G401 (cell line): ENCODE measurements at regions not wholly inside any gene's neighbourhood (a gene's known extent, or its start where the extent isn't known, plus 50 kb on each side); places are given as distances from the start of the nearest gene placed in this dataset.

Experiments
- DNase-seq: peaks from one replicate; pipeline ENCODE4 v3.0.0-alpha.2; 2015; ENCODE audit warnings: low spot score
- in situ Hi-C: cut with HindIII; loops from 2 replicates; pipeline ENCODE4 v1.10.0; 2016; ENCODE audit warnings: low sequenced_read_pairs, mixed read lengths

DNA sequence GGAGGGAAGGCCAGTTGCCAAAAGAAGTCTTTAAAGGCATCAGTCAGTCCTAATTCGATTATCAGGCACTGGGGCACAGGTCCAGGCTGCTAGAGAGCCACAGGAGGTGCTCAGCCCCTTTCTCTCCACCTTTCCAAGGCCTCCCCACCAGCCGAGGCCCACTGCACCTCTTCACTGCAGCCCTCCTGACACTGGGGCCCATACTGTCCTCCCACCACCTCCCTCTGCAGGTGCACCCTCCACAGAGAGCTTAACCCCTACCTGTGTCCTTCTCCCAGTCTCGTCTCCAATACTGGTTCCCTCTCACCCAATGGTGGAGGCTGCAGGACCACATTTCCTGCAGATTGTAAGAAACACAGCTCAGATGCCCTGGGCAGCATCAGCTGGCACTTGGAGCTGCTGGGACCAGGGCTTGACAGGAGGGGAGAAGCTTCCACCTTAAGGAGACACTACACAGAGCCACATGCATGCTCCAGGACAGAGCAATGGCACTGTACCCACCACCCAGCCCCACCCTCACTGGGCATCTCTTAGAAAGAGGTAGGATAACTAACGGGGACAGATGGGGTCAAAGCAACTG lies 81.6 kb upstream of the PRR20G start:
- in situ Hi-C loops, result no loop called here
- DNase-seq, result no peak

DNA sequence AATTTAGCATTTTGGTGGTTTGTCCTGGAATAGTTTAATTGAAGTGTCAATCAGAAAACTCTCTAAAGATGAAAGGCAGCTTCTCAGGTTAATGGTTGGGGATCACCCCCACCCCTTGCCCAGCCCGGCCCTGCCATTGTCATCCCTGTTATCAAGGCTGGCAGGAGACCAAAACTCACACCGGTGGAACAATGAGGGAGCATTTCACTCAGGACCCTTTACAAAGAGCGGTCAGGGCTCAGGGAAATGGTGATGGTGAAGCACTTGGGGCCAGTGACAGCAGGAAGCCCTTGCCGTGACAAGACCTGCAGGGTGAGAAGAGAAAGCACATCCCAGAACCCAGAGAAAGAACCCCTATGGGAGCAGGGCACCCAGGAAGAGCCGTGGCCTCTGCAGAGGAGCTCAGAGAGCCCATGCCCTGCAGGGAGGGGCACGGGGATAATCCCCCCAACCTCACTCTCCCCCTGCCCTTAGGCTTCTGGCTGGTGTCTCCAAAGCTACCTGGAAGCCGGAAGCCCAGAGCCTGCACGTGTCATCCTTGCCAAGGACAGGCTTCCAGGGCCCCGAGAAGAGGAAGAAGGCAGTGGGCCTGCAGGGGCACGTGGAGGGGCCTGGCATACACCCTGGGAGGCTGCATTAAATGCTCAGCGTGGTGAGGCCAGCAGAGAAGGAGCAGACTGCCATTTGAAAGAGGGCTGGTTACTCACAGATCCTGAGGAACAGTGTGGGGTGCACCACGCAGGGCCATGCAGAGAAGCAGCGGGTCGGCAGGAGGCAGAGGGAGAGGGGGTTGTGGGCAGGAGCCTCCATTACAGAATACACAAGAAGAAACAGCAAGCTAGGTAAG lies 80.6 kb upstream of the PRR20G start:
- in situ Hi-C loops, result no loop called here
- DNase-seq, result no peak

DNA sequence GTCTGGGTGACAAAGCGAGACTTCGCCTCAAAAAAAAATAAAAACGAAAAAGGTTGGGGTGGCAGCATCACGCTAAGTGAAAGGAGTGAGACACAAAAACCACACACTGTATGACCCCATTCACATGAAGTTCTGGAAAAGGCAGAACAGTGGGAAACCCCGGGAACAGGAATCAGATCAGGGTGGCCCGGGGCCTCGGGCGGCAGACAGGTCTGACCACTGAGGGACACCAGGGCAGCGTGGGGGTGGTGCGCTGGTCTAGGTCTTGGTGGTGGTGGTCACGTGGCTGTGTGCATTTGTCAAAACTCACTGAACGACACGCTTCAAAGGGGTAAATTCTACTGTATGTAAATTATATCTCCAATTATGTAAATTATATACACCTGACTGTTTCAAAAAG lies 79.7 kb upstream of the PRR20G start:
- DNase-seq, result no peak
- in situ Hi-C loops, result no loop called here

DNA sequence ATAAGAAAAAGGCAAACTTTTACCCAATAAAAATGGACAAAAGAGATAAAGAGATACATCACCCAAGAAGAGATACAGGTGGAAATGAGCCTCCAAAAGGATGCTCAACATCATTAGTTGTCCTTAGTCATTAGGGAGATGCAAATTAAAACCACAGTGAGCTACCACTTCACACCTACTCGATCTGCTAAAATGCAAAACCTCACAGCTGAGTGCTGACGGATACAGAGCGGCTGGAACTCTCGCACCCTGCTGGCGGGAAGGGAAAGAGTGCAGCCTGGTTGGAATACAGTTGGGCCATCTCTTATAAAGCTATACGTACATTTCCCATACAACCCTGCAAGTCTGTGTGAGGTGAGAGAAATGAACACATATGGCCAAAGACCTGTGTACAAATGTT lies 78.5 kb upstream of the PRR20G start:
- in situ Hi-C loops, result no loop called here
- DNase-seq, result no peak

DNA sequence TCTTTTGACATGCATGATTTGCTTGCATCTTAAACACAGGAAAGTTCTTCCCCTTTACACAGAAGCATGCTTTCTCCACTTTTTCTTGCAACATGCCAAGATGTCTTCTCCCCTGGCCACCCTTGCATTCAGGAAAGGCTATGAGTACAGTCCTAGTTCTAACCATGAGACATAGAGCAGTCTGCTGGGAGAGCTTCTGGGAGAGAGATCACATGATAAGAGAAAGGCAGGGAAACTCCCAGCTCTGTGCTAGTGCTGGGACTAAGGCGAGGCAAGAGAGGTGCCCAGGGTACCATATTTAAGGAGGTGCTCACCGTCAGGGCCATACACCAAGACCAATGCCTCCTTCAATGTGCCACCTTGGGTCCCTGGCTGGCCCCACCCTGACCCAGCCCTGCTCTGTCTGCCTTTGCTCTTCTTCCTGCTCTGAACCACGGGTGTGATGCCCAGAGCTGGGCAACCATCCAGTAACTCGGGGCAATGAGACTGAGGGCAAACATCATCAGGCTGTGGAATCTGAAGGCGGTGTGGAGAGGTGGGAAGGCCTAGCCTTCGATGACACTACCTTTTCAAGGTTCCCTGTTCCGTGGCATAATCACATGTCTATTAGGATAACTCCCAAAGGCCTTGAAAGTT lies 77.4 kb upstream of the PRR20G start:
- no peak for DNase-seq
- in situ Hi-C loops, result no loop called here

DNA sequence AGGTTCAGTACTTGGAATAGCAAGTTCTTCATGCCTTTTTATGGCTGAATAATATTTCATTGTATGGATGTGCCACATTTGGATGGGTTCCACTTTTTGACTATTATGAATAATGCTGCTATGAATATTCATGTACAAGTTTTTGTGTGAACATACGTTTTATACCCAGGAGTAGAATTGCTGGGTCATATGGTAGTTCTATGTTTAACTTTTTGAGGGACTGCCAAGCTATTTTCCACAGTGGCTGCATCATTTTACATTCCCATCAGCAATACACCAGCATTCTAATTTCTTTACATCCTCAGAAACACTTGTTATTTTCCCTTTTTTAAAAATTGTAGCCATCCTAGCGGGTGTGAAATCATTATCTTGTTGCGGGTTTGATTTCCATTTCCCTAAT lies 76.0 kb upstream of the PRR20G start:
- in situ Hi-C loops, result no loop called here
- DNase-seq, result no peak

DNA sequence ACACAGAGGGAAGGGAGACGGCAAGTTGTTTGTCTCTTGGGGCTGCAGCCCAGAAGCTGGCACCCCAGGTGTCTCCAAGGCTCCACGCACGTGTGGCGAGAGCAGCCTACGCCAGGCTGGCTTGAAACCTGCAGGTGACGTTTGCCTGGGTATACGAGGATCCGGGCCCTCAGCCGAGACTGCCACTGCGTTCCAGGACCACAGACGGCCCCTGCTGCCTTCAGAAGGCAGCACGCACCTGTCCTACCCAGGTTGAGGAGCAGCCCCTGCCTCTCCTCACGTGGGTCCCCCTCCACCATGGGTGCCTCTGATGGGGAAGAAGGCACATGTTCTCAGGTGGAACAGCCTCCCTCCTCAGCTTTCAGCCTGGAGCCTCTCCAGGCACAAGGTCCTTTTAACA lies 75.3 kb upstream of the PRR20G start:
- no peak for DNase-seq
- in situ Hi-C loops, result no loop called here

DNA sequence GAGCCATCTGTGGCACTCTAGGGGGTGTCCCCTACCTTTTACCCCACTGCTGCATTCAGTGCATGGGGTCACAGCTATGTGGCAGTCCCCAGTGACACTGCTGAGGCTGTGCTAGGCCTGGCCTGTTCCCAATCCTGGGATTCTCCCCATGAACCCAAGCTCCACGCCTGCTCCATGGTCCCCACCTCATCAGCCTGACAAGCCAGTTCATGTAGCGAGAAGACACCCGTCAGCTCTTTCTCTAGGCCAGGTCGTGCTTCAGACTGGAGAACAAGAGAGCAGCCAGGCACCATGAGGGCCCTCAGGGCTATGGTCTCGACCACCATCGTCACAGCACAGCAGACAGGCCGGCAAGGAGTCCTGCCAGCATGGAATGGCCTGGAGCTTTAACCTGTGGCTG lies 72.8 kb upstream of the PRR20G start:
- in situ Hi-C loops, result no loop called here
- no peak for DNase-seq

DNA sequence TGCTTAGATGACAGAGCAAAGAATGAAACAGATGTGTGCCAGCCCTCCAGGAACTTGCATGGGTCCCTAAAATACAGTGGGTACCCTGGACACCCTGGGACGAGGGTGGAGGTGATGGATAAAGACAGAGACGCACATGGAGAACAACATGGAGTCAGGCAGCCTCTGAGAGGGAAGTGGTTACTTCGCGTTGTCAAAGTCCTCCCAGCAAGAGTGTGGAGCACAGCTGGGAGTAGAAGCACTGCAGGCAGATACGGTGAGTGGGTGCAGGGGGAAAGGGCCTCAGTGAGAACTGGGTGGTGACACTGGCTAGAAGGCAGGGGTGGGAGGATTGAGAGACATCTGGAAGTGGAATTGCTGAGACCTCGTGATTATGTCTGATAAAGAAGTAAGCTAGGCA lies 70.8 kb upstream of the PRR20G start:
- in situ Hi-C loops, result no loop called here
- no peak for DNase-seq

DNA sequence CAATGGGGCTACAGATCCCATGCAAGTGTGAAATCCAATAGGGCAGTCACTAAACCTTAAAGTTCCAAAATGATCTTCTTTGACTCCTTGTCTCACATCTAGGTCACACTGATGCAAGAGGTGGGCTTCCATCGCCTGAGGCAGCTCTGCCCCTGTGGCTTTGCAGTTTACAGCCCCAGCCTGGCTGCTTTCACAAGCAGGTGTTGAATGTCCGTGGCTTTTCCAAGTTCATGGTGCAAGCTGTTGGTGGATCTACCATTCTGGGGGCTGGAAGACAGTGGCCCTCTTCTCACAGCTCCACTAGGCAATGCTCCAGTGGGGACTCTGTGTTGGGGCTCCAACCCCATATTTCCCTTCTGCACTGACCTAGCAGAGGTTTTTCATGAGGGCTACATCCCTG lies 68.5 kb upstream of the PRR20G start:
- in situ Hi-C loops, result no loop called here
- DNase-seq, result no peak

DNA sequence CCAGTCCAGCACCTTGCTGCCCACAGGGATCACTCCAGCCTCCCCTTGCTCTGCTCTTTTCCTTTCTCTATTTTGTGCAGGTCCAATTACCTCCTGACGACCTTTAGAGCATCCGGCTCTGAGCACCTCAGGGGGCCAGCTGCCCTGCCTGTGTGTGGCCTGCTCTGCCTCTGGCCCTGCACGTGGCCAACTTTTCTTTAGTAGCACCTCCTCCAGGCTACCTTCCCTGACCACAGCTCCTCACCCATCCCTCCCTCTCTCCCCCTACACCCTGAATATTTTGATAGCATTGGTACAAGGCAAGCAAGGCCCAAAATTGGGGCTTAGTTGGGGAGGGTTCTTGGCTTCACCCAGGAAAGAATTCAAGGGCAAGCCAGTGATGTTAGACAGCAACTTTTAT lies 66.9 kb upstream of the PRR20G start:
- DNase-seq, result no peak
- in situ Hi-C loops, result no loop called here

DNA sequence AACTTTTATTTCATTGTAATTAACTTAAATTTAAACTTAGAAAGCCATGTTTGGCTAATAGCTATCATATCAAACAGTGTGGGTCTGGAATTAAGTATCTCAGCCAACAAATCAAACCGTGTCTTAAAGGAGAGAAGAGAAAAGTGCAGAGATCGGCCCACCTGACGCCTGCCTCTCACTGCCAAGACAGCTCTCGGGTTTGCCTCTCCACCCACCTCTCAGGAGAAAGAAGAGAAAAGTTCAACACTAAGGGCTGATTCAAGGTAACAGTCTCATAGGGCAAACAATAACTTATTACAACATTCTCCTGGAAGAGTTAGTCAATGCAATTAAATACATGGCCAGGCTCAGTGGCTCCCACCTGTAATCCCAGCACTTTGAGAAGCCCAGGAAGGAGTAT lies 64.8 kb upstream of the PRR20G start:
- no peak for DNase-seq
- in situ Hi-C loops, result no loop called here

DNA sequence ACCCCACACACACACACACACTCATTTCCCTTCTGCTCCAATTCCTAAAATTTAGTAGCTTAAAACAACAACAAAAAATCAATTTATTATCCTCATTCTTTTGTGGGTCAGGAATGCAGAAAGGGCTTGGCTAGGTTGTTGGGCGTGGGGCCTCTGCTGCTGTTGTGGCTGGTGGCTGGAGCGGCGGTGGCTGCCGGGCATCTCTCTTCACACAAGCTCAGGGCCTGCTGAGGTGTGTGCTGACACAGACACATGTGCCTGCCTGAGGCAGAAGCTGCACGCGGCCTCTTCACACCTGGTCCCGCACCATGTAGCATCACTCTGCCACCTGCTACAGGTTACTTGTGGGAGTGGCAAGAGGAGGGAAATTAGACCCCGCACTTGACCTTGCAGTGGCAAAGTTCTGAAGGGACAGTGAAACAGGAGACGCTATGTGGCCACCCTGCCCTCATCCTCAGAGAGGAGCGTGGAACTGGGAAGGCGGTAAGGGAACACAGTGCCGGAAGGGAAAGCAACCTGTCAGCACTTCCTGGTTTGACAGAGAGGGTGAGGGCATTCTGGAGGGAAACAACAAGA lies 64.0 kb upstream of the PRR20G start:
- in situ Hi-C loops, result no loop called here
- DNase-seq, result no peak

DNA sequence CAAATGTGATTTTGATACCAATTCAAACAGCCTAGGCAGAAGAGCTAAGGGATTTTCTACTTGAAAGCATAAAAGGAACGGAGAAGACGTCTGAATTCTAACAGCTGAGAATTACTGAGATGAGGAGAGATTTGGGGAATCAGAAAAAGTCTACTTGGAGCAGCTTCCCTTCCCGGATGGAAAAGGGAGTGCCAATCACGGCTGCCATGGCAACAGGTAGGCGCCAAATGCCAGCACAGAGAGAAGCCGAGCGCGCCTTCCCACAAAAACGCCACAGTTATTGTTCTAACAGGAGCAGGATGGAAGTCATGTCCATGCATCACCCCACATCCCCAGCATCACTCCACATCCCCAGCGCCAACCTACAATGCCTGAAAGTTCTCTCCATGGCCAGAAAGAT lies 63.5 kb upstream of the PRR20G start:
- in situ Hi-C loops, result no loop called here
- peak; percentile 12 for DNase-seq

DNA sequence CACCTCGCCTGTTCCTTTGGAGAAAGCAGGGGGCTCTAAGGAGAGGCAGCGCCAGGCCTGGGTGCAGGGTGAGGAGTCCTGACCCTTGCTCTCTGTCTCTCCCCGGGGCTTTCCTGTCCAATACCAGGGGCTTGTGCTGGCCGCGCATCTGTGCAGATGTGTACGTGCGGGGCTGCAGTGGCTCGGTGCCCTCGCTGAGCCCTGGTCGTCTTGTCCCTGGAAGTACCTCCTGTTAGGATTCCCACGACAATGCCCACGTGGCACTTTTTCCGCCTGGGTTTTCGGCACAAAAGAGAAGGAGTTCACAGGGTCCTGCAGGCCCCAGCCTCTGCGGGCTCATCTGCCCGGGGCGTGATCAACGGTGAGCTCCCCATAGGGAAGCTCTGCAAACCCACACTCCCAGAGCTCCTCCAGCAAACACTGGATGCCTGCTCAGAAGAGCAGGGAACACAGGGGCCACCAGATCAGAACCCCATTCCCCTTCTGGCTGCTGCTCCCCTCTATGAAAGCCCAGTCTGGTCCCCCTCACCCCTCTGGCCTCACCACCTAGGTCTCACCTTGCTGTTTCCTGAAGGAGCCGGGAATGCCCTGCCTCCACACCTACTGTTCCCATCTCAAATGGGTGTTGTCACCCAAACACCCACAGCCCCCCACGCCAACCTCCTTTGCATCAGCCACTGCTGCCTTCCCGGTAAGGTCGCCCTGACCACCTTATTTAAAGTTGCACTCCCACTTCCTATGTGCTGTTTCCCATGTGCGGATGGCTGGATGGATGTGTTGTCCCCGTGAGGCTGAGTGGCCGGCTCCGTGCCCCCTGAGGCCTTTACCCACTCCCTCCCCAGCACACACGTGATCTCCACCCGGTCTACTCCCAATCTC lies 62.6 kb upstream of the PRR20G start:
- in situ Hi-C loops, result no loop called here
- DNase-seq, result no peak

DNA sequence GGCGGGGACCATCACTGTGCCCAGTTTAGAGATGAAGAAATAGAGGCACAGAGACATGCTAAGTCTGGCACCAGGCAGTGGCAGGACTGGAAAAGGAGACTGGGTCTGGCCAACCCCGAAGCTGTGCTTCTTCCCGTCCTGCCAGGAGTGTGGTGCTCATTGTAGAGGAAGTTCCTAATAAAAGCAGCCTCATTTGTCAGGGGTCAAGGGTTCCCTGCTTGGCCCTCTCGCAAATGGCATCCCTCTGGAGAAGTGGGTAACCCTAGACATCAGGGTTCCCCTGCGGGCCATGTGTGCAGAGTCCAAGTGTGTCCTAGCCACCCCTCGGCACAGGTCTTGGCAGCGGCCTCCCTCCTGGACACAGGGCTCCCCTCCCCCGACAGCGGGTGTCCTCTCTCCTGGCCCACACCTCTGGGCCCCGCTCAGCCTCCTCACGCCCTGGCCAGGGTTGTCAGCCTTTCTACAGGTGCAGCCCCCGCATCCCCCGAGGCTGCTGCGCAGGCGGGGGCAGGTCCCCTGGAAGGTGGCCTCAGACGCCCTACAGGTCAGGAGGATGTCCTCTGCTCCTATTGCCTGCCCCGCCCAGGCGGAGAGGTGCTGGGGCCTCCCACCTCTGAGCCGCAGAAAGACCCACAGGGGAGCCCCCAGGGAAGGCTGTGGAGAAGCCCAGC lies 61.8 kb upstream of the PRR20G start:
- no peak for DNase-seq
- in situ Hi-C loops, result no loop called here

DNA sequence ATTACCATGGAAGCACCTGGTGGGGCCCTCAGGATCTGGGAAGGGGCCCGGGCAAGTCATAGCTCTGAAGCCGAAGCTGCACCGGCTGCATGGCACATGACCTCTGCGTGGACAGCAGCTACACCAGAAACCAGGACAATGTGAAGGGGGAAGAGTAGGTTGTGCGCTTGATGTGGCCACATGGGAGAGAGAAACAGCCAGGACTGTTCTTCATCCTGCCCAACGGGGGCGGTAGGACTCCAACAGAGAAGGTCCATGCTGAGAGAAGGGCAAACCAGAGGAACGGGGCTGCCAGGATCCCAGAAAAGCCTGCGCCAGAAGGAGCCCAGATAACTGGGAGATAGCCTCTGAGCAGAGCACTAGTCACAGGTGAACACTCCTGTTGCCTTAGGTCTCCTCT lies 54.9 kb upstream of the PRR20G start:
- DNase-seq, result no peak
- in situ Hi-C loops, result no loop called here

DNA sequence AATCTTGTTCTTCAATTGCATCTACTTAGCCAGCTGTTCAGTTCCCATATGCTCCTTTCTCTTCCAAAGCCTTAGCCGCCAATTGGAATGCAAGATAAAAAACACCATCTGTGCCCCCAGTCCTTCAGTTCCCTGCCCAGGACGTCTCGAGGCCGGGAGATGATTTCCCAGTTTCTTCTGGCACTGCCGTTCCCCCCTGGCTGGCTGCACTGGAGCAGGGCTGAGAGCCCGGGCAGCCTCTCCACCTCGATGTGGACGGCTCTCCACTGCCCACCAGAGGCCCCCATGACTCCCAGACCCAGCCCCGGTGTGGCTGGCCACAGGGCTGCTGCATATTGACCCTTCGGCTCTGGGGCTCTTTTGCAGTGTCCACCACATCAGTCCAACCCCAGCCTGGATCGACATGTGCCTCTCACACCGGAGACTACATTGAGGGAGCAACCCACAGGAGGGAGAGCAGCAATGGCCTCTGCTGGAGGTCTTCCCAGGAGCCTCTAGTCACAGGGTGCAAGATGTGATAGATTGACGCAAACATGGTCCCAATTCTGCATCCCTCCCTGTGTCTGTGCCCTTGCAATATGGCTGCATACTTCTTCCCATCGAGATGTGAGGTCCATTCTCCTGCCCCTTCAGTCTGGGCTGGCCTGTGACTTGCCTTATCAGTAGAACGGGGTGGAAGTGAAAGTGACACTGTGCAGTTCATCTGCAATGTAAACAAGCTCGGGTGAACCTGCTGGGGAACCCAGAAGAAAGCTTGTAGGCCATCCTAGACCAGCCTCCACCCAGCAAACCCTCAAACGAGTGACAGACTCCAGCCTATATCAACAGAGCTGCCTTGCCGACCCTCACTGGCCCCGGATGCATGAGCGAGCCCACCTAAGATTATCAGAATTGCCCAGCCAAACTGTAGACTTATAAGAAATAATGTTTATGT lies 52.3 kb upstream of the PRR20G start:
- in situ Hi-C loops, result no loop called here
- DNase-seq, result peak; percentile 26
